HG02642 (cell line): ENCODE measurements at regions not wholly inside any gene's neighbourhood (a gene's known extent, or its start where the extent isn't known, plus 50 kb on each side); places are given as distances from the start of the nearest gene placed in this dataset.

ENCODE experiments used
- ATAC-seq: cut with Tn5 transposase; IDR thresholded peaks from one replicate; pipeline ENCODE4 v1.9.1; 2021; ENCODE audit warnings: mild to moderate bottlenecking; ENCODE audit not compliant: unreplicated experiment, poor library complexity

DNA sequence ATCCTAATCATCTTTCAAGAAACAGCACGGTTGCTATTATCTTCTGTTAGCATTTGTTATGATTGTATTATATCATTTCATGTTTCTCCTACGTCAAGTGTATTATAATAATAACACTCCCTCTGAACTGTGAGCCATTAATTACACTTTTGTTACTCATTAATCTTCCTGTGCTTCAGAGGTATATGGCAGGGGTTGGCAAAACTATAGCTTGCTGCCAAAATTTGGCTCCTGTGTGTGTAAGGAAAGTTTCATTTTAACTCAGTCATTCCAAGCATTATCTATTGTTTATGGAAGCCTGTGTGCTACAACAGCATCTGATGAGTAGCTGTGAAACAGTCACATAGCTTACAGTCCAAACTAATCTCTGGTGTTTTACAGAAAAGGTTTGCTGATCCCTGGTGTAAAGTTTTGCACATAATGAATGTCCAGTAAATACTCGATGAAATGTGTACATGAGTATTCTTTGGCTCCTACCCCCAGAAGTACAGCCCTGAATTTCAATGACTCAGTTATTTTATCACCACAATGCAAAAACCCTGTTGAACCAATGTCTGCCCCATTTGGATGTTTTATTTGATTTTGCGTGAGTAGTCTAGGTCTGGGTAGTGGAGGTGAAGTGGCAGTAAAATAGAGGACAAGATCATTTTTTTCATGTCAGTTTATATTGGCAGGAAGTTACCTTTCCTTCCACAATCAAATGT, 648.2 kb downstream of the MAT2B start:
- ATAC-seq: no peak

GRCh38 chr5:164170814-164171213, 665.4 kb downstream of the MAT2B start:
- ATAC-seq: no peak

DNA sequence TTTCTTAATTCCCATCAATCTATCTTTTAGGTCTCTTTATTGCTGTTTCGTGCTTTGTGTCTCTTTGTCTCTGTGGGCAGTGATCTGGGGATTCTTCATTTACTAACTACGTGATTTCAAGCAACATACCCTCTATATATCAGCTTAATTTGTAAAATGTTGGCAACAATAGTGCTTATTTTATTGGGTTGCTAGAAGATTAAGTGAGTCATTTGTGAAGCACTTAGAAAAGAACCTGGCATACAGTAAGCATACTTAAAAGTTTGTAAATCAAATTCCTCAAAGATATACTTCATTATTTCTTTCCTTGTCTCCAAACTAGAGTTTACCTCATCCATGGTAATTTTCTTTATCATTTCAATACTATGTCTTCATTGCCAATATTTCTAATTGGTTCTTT, 669.7 kb downstream of the MAT2B start:
- ATAC-seq: no peak

DNA sequence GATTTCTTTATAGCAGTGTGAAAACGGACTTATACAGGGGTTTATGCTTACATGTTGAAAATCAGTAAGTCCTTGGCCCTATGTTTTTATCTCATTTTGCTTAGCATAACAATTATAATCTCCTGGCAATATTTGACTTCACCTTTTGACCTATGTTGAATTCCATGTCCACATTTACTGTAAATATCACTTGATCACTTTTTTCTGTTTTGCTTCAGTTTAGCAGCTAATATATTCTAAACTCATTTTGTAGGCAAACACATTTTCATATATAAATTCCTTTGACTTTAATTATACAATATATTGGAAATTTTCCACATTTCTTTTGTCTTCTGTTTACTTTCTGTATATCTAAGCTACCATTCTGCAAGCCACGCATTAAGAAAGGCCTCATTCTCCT, 674.0 kb downstream of the MAT2B start:
- no peak for ATAC-seq

GRCh38 chr5:164181604-164182003, 676.2 kb downstream of the MAT2B start:
- no peak for ATAC-seq

- ATAC-seq: no peak
Measured at GRCh38 chr5:164184158-164184557, 678.7 kb downstream of the MAT2B start.

DNA sequence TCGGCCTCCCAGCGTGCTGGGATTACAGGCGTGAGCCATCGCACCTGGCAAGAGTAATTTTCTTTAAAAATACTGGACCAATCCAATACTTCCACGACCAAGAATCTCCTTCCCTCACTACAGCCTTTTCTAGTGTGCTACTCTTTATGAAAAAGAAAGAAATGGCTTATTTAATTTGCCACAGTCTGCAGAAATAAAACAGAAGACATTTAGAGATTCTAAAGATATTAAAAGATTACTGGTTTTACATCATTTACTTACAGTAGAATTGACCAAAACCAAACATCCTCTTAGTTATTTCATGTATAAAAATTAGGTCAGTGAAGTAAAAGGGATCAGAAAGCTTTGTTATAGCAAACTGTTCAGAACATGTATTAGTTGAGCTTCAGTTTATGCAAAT, 679.6 kb downstream of the MAT2B start:
- no peak for ATAC-seq

DNA sequence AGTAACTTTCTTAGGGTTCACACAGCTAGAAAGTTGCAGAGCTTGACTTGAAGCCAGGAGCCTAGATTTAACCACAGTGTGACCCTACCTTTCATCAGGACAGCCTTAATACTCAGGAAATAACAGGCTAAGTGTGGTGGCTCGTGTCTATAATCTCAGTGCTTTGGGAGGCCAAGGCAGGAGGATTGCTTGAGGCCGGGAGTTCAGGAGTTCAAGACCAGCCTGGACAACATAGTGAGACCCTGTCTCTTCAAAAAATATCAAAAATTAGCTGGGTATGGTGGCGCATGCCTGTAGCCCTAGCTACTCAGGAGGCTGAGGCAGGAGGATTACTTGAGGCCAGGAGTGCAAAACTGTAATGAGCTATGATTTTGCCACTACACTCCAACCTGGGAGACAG, 681.1 kb downstream of the MAT2B start:
- ATAC-seq: no peak

DNA sequence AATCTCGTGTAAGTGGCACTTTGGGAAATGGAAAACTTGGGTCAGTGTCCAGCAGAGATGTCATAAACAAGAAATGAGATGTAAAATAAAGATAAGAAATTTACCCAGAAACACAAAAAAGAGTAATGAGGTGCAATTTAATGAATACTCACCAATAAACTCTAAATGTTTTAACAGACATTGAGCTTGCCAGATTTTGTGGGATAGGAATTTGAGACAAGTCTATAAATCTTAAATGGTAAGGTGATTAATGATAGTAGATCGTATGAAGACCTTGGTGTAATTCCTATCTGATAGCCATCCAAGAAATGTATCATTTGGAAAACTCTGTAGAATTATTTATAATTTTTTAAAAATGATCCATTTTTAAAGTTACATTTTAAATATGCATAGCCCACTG, 682.4 kb downstream of the MAT2B start:
- no peak for ATAC-seq

DNA sequence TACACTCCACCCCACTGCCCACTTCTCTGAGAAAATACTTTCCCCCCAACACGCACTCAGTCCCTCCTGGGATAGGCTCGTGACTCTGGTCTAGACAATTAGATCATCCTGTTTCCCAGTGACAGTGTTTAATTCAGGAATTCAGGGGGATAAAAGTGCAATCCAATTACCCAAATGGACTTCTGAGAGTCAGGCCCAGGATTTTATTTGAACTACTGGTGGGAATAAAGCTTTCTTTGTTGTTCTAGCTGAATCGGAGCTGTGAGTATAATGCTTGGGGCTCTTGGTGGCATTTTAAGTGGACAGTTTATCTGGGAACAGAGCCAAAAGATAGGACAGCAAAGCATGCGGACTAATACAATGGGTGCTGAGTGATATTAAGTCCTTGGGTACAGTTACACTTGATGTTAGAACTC, 683.3 kb downstream of the MAT2B start:
- ATAC-seq: no peak

- ATAC-seq: no peak
Measured at GRCh38 chr5:164191240-164191639, 685.8 kb downstream of the MAT2B start.

- no peak for ATAC-seq
Measured at GRCh38 chr5:164202338-164202737, 696.9 kb downstream of the MAT2B start.

DNA sequence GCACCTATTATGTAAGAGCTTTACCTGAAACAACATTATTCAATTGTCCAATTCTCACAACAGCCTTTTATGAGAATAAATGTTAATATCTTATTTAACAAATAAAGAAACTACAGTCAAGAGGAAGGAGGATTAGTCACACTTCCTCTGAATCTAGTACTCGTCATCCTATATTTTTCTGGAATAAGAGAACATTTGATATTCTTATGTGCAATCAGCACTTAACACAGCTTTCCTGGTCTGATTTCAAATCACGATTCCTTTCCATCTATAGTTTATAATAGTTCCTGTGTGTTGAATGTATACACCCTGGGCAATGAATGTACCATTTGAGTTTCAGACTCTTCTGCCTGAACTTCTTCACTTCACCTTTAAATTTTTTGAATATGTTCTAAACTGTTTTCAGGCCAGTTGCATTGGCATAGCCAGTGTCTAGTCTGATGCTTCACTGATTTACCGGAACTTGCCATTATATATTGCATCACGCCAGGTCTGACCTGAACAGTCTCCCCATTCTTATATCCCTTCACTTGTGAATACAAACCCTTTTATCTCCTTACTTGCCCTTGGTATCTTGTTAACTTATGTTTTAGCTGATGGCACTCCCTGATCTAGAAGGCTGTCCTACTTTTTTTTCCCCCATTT, 698.3 kb downstream of the MAT2B start:
- ATAC-seq: no peak

- no peak for ATAC-seq
Measured at GRCh38 chr5:164204338-164204946, 699.0 kb downstream of the MAT2B start.

DNA sequence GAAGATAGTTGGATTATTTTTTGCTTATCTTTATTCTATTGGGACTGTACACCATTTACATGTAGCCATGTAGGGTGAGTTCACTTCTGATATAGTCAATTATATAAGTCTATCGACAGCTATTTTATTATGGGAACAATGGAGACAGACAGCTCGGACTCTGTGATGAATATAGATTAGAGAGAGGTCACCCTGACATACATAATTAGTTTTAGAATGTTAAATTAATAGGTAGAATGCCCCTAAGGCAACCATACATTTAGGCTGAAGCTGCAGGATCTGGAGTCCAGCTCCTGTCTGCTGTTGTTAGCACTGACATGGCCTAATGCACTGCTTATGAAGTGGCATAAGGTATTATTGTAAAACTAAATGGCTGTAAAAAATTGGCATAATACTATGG, 700.8 kb downstream of the MAT2B start:
- ATAC-seq: no peak

DNA sequence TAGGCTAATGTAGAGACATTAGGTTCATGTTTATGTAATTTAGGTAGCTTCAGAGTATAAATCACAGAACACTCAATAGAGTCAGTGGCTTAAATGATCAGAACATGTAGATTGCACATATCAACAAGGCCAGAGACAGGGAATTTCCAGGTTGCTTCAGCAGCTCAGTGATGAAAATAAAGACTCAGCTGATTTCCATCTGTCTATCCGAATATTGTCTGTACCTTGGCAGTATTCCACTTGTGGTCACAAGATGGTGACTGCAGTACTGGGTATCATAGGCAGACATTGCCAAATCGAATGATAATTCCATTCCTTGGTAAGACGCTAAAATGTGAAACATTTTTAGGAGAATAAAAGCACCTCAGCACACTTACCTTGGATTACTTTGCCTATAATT, 702.2 kb downstream of the MAT2B start:
- no peak for ATAC-seq

GRCh38 chr5:164210491-164210890, 705.1 kb downstream of the MAT2B start:
- ATAC-seq: no peak

DNA sequence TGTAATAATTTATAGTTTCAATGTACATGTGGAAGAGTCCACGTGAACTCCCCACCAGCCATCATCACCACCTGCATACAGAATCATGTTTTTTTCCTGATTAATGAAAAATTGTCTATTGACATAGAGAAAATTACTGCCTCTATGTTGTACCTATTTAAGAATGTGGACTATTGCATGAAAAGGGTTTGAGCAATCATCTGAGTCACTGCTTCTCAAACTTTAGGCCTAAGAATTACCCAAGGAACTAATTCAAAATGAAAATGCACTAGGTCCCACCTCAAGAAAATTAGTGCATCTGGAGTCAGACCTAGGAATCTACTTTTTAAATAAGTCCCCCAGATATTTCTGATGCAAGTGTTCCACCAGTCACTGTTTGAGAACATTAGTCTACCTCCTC, 709.3 kb downstream of the MAT2B start:
- ATAC-seq: no peak

DNA sequence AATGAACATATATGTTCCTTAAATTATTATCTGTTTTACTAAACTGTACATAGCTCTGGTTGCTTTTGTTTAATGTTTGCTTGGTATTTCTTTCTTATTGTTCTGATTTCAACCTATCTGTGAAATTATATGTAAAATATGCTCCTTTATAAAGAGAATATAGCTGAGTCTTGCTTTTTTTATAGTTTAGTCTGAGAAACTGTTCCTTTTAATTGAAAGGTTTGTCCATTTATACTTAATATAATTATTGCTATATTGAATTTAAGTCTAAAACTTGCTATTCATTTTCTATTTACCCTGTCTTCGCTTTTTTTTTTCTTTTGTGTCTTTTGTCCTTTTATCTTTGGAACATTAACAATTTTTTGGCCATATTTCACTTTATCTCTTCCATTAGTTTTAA, 712.0 kb downstream of the MAT2B start:
- ATAC-seq: no peak

DNA sequence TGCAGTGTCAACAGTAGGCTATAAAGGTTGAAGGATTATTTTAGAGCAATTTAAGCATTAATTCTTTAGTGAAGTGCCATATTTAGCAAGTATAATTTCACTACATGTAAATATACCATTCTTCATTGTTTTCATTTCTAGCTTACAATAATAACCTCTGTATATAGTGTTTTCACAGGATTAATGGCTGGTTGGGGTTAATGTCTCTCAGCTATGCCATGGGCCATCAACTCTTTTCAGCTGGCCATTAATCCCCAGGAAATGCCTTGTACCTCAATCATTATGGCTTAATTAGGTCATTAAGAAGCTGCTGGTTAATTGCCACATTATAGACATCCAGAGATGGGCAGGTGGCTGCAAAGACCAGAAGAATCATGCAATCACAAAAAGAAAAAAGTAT, 715.1 kb downstream of the MAT2B start:
- ATAC-seq: no peak

DNA sequence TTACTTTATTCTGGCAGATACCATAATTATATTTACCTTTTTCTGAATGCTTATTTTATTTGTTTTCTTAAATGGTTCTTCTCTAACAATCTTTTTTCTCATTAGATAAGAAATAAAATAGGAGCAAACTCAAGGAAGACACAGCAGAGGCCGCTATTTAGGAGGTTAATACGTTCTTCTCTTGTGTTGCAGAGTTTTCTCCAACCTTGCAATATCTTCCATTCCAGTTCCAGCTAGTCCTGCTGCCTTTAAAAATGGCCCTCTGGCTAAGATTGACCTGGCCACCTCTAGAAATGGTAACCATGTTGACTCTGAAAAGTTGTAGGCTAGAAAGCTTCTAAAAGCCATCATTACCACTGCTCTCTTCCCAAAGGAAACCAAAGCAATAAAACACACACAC, 718.8 kb downstream of the MAT2B start:
- ATAC-seq: no peak

DNA sequence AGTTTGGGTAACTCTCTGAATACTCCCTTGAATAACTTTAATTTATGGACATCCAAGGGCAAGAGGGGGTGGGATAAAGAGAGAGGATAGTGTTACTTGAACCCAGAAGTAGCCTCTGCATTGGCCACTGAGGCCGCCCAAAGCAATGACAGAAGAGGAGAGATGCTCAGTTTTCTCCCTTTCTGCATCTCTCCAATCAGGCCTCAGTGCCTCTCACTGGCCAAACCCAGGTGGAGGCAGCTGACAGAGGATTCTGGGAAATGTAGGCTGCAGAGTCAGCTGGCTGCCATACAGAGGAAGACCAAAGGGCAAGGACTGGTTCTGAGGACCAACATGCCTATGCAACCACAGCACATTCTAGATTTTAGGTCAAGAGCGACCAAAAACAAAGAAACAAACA, 719.4 kb downstream of the MAT2B start:
- ATAC-seq: no peak
